ENCODE measurements at regions not wholly inside any gene's neighbourhood (a gene's known extent, or its start where the extent isn't known, plus 50 kb on each side); places are given as distances from the start of the nearest gene placed in this dataset.

DNA sequence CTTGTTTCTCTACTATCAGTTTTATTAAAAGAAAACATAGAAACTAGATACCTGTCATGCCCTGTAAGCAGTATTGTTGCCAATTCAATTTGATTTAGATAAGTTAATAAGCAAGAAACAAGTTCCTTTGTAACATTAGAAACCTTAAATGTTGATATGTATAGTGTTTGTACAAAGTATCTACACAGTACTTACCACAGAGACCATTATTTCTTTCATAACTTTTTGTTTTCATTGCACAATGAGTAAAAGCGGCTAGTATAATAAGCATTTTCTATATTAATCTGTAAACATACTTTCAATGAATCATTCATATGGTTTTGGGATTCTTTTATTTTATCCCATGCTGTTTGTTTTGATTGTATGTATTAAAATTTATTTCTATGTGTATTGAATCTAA, 305.1 kb downstream of the TTC6 start:
- no peak for DNase-seq (ENCODE audit: low spot score)

DNA sequence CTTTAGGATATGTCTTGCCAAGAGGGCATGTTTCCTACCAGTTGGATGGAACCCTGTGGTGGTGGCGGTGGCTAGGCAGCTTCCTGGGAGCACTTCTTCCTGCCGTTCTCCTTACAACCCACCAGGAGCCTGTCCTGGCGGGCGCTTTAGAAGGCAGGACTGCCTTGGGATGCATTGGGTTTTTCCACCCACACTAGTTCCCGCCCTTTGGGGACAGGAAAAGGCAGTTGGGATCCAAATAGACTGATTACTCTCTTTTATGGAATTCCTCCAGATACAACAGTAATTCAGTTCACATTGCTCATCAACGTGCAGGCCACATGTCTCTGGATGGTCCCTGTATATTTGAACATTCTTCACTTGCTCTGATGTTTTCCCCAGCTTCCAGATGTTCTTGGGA, 305.7 kb upstream of the SSTR1 start:
- DNase-seq (ENCODE audit: low spot score) = no peak

DNA sequence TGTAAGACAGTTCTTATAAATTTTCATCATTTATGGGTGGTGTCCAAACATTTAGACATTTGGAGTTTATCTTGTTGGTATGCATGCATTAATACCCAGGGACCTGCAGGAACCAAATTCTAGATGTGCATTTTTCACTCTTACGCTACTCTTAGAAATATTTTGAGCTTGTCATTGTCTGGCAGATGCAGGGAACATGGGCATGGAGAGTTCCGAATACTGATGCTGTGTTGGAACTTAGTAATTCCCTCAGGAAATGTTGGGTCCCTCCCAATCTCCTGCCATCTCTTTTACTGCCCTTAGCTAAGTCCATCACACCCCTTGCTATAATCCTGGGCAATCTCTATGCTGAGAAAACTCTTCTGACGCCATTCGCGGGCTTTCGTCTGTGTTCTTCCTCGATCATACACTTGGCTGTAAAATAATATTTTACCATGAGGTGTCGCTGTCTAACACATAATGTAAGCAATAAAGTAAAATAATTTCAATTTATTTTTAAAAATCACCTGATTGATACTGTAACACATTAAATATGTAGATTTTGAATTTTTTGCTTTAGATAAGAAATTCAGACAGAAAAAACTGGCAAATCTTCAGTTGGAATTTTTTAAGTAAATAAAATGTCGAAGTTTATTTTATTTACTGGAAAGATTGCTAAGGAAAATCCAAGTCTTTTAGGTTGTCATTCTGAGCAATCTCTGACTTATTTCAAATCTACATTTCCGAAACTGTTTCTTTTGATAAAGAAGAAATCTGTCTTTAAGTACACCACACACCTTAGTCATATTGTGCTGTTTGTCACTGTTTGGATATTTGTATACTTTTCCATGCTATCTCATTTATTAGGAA, 304.1 kb upstream of the SSTR1 start:
- DNase-seq (ENCODE audit: low spot score) = no peak

DNA sequence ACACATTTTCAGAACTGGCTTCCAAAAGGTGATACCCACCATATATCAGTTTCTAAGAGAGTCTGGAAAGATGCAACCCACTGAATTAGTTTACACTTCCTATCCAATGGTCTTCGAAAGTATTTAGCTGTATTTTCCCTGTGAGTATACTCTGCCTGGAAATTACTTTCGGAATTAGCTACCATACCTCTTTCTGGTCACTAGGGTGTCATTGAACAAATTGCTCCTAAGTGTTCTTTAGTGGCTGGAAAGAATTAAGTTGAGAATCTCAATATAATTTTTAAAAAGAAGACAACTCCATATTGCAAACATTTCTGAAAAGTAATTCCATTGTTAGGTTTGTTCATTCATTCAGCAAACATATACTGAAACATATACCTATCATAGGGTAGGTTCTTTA, 283.1 kb upstream of the SSTR1 start:
- no peak for DNase-seq (ENCODE audit: low spot score)

DNA sequence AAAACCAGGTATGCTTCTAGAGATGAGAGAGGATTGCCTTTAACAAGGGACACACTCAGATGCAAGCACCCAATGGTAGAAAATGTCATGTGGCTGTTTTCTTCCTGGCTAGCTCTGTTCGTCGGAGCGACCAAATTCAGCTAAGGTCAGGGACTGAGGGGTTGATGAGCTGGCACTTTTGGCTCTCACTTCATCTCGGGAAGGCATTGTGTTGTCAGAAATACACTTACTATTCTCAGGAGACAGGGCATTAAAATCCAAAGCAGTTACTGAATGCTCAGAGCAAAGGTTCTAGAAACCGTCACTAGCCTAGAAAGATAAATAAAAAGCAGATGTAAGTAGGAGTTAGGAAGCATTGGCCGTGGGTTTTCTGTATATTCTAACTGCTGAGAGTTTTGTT, 275.7 kb upstream of the SSTR1 start:
- no peak for DNase-seq (ENCODE audit: low spot score)

DNA sequence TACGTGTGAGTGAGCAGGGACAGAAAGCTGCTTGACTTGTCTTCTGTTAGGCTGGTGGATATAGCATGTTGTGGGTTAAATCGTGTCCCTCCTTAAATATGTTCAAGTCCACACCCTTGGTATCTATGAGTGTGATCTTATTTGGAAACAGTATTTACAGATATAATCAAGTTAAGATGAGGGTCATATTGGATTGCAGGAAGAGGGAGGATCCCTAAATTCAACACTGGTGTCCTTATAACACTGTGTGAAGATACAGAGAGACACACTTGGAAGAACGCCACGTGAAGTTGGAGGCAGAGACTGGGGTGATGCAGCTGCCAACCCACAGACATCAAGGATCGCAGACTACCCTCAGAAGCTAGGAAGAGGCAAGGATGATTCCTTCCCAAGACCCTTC, 275.2 kb upstream of the SSTR1 start:
- no peak for DNase-seq (ENCODE audit: low spot score)

DNA sequence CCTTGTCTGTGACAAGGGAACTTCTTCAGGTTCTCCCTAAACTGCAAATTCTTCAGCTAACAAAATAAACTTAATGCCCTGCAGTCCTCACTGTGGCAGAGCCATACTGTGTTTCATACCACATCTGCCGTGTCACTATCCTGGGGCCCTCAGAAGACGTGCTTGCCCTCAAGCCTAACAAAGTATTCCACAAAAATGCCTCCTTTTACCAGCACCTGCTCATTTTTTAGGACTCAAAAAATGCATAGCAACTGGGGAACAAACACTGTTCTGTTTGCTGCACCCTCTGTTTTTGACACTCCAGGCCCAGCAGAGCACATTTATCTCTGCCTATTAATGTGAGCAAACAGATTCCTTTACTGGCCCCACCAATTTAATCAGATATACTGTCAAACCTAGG, 270.7 kb upstream of the SSTR1 start:
- DNase-seq (ENCODE audit: low spot score) = no peak

DNA sequence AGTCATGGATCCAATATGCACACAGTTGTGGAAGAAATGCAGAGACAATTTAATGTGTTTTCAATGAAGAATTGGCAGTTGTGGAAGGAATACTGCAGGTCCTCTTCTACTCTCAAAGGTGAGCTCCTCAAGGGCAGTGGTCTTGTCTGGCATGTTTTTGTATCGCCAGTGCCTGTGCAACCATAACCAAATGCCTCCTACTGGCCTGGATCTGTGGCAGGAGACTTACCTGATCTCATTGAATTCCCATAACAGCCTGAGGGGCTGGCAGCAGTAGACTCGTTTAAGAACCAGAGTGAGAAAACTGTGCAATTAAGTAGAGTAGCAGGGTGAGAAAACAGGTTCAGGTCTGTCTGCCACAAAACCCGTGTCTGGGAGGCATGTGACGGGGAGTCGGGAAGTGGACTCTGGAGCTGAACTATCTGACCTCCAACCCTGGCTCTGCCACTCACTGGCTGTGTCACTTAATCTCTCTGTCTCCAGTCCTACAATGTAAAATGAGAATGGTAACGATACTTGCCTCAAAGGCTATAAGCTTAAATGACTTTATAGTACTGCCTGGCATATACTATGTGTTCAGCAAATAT, 268.2 kb upstream of the SSTR1 start:
- no peak for DNase-seq (ENCODE audit: low spot score)

DNA sequence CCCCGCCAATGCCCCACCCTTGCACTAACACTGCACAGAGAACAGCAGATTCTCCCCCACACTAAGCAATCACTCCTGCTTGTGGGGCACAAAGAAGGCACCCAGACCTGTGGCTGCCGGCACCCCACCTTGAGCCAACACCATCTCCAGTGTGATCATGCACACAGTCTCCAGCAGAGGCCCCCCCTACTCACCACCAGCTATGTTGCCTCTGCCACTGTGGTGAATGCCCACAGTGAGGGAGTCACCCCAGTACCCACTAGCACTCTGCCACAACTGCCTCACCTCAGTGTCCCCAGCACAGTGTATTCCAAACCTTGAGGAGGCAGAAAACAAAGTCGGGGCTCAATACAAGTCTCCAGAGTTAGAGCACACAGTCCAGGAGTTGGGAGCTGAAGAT, 261.7 kb upstream of the SSTR1 start:
- DNase-seq (ENCODE audit: low spot score) = no peak

DNA sequence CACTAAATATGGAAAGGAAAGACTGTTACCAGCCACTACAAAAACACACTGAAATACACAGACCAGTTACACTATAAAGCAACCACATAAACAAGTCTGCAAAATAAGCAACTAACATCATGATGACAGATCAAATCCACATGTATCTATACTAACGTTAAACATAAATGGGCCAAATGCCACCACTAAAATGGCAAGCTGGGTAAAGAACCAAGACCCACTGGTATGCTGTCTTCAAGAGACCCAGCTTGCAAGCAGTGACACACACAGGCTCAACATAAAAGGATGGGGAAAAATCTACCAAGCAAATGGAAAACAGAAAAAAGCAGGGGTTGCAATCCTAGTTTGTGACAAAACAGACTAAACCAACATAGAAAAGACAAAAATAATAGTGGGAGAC, 260.9 kb upstream of the SSTR1 start:
- DNase-seq (ENCODE audit: low spot score) = no peak

DNA sequence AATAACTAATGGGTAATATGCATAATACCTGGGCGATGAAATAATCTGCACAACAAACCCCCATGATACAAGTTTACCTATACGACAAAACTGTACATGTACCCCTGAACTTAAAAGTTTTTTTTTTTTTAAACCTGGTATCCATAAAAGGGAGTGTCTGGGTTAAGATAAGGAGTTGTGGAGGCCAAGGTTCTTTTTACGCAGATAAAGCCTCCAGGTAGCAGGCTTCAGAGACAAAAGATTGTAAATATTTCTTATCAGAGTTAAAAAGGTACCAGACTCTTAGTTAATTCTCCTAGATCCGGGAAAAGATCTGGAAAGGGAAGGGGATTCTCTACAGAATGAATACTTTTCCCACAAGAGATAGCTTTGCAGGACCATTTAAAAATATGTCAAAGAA, 259.4 kb upstream of the SSTR1 start:
- DNase-seq (ENCODE audit: low spot score) = no peak

DNA sequence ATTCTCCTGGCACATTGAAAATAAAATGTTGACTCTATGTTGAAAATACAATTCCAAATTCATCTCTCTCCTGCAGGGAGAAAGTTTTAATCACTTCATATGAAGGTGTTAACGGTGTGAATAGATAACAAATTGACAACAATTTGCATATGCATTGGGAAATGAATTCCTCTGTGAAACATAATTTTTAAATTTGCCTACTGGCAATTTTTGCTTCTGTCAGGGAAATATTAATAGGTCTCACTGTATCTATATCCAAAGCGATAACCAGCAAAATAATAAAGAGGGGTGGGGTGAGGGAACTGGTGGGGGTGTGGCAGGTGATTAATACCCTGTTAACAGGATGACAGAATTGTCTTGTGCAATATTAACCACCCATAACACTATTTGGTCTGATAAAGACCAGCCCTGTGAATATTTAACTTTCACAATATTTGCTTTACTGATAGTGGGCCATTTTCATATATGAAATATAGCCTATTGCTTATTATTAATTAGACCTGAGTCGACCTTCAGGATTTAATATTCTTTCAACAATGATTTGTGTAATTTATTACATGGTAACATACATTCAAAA, 239.0 kb upstream of the SSTR1 start:
- no peak for DNase-seq (ENCODE audit: low spot score)

DNA sequence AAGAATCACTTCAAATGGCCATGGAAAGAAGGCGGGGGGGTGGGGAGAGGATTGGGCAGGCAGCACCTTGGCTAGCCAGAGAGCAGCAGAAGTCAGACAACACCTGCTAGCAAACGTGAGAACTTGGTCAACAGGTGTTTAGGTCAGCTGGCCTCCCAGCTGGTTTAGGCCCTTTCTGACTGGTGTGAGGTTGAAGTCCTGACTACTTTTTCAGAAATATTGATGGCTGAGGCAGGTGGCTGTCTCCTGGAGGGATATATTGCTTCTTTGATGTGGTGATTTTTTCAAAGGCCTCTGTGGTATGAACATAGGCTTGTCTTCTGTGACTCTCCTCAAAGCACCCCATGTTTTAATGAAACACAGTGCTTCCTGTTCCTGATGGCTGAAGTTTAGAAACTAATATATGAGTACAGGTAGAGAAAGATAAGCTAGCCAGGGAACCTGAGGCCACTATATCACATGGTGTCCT, 238.2 kb upstream of the SSTR1 start:
- DNase-seq (ENCODE audit: low spot score) = no peak

DNA sequence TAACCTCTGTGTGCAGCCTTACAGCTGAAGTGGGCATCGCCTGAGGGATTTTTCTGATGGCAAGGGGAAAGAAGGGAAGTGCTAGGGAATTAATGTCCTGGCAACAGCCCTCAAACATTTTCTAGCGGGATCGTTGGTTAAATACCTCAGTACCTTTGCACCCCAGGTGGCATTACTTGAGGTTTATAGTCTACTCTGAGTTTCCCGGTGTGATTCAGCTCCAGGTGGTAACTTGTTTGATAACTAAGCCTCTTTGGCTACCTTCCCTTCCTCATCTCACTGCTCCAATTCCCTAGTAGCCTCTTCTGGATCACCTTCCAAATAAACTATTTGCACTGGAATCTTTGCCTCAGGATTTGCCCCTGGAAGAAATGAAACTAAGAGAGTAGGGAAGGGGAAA, 237.0 kb upstream of the SSTR1 start:
- no peak for DNase-seq (ENCODE audit: low spot score)

DNA sequence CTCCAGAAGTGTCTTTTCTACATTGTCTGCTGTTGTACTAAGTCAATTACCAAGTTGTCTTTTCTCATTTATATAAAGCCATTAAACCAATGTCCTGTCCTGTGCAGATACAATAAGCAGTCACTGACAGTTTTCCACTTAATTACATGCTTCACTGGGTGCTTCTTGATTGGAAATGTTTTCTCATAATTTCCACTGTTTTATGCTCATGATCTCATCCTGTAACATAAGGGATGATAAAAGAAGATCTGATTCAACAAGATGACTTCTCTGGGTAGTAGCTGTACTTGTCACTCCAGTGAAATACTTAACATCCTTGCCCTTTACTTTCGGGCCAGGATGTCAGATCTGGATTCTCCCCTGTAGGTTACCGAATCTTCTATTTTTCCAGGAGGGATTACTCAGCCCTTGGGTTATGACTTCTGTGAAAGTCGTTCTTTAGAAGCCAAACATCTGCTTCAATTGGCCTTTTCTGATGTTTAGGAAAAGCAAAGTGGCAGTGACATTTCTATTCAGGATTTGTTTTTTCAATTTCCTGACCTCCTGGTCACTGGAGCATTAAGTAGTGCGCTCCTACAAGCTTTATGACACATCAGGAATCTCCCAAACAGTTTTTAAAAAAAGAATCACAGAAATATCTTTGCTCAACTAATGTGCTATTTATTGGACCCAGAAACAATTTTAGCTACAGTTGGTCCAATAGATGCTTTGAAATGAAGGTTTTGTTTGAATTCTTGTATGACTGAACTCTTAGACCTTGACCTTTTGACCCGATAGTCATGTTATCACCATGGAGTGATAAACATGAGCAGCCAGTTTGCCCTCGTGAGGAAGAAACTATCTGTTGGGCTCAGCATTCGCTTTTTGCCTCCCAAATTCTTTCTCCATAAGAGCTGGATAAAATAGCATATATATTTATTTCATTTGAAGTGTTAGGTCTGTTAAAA, 234.5 kb upstream of the SSTR1 start:
- no peak for DNase-seq (ENCODE audit: low spot score)

DNA sequence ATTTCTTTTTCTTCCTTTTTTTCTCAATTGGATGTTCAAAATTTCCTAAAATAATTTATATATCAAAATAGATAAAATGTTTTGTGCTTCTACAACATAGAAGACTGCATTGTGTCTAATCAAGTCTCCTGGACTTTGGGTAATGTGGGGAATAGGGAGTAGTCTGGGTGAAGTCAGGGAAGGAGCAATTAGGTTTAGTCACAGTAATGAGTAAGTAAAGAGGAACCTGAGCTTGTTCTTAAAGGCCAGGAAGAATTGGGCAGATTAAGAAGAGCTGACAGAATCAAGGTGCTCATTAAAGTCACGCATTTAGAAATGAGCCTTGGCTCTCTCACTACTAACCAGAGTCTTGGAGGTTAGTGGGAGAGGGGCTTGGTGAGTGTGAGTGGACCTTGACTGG, 233.3 kb upstream of the SSTR1 start:
- no peak for DNase-seq (ENCODE audit: low spot score)

DNA sequence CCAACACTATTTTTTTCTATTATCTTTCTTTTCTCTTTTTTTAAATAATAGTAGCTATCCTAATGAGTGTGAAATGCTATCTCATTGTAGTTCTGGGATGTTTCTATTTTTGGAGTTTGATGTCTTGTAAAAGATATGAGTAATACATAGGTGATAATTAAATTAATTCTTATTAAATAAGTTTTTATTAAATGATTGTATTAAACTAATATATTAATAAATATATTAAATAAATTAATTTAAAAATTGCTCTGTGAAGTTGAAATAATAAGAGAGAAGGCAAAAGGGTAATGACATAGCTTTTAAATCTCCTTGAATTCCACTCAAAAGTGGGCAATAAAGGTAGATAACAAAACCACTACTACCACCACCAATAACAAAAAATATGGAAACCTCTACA, 230.2 kb upstream of the SSTR1 start:
- DNase-seq (ENCODE audit: low spot score) = no peak

DNA sequence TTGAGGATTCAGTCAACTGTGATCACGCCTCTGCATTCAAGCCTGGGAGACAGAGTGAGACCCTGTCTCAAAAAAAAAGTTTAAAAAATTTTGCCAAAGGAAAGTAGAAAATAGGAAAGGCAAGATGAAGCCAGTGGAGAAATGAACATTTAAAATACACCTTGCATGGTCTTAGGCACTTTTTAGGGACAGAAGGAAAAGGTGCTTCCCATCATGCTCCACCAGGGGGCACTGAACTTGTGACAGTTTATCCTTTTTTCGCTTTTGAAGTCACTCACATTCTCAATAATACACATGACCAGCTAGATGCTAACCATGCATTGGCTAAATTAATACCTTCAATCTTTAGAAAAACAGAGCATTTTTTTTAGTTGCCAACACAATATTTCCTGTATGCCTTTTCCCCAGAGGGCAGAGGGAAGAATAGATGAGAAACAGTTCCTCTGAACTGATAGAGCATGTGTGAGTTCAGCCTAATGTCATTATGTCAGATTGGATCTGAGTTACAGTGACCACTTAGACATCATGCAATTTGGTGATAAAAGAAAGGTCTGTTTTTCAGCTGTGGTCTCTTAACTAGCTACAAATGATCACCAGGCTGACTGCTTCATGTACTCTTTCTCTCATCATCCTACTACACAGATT, 221.8 kb upstream of the SSTR1 start:
- peak; percentile 7 for DNase-seq (ENCODE audit: low spot score)

DNA sequence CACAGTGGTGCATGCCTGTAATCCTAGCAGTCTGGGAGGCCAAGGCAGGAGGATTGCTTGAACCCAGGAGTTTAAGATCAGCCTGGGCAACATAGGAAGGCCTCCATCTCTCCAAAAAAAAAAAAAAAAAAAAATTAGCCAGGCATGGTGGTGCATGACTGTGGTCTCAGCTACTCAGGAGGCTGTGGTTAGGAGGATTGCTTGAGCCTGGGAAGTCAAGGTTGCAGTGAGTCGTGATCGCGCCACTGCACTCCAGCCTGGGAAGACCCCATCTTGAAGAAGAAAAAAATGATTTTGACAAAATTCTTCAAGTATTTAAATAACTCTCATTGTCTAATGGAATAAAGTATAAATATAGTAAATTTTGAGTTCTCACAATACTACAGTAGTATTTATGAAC, 219.2 kb upstream of the SSTR1 start:
- DNase-seq (ENCODE audit: low spot score) = no peak

DNA sequence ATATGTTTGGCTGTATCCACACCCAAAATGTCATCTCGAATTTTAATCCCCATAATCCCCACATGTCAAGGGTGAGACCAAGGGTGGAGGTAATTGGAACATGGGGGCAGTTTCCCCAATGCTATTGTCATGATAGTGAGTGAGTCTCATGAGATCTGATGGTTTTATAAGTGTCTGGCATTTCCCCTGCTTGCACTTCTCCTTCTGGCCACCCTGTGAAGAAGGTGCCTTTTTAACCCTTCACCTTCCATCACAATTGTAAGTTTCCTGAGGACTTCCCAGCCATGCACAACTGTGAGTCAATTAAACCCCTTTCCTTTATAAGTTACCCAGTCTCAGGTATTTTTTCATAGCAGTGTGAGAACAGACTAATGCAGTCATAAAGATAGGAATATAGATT, 216.7 kb upstream of the SSTR1 start:
- no peak for DNase-seq (ENCODE audit: low spot score)

DNA sequence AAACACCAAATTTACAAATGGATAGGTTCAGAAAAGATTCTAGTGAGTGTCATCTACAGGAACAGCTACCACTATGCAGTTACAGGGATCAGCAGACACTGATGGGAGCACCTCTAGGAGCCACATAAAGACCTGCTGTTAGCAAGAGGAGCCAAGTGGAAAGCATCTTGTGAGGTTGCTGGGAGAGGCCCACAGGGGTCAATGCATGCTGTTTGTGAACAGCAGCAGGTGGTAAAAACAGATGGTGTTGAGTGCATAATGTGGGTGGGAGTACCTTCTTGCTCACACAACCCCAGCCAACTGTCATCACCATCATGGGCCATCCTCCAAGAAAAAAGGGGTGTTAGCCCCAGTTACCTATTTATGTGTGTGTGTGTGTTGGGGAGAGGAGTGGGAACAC, 215.2 kb upstream of the SSTR1 start:
- no peak for DNase-seq (ENCODE audit: low spot score)

DNA sequence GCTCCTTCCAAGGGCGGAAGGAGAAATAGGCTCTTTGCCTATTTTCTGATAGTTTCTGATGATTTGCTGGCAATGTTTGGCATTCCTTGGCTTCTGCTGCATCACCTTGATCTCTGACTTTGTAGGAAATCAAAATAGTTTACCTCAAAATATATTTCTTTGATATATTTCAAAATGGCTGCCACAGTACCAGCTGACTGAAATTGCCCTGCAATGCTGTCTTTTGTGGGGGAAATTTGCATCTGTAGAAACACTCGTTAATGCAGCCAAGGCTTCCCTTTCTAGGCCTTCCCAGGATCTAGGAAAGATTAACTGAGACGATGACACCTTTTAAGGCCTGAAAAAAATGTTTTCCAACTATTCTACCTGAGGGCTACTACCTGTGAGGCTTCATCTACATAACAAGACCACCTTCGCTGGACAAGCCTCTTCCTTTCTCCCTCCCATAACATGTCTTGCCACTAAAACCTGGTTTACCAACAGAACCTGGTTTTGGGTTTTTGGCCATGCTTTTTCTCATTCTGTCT, 212.8 kb upstream of the SSTR1 start:
- DNase-seq (ENCODE audit: low spot score) = no peak

Data from hematopoietic multipotent progenitor cell treated with erythropoietin and hydrocortisone succinate and interleukin-3 and kit ligand, for 17 days (in vitro differentiated cells).